Activated effector memory CD4-positive, alpha-beta T cell treated with anti-CD3 and anti-CD28 coated beads, Interleukin-2, amount 50 U/mL, for 16 hours (primary cell): ENCODE measurements at regions not wholly inside any gene's neighbourhood (a gene's known extent, or its start where the extent isn't known, plus 50 kb on each side); places are given as distances from the start of the nearest gene placed in this dataset.
"Not testable (repeated sequence)": the region's sequence is repeated elsewhere in the genome, so short reads cannot be mapped to it uniquely, and the experiment has no call there.

Experiments used
- DNase-seq: peaks from one replicate; pipeline ENCODE4 v3.0.0-alpha.2; 2020

DNA sequence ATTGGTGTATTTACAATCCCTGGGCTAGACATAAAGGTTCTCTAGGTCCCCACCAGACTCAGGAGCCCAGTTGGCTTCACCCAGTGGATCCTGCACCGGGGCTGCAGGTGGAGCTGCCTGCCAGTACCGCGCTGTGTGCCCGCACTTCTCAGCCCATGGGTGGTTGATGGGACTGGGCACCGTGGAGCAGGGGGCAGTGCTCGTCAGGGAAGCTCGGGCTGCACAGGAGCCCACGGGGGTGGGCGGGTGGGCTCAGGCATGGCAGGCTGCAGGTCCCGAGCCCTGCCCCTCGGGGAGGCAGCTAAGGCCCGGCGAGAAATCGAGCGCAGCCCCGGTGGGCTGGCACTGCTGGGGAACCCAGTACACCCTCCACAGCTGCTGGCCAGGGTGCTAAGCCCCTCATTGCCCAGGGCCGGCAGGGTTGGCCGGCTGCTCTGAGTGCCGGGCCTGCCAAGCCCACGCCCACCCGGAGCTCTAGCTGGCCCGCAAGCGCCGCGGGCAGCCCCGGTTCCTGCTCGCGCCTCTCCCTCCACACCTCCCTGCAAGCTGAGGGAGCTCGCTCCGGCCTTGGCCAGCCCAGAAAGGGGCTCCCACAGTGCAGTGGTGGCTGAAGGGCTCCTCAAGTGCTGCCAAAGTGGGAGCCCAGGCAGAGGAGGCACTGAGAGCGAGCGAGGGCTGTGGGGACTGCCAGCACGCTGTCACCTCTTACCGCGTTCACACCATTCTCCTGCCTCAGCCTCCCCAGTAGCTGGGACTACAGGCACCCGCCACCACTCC lies 353.5 kb upstream of the HS6ST1 start:
- DNase-seq: not testable (repeated sequence)

DNA sequence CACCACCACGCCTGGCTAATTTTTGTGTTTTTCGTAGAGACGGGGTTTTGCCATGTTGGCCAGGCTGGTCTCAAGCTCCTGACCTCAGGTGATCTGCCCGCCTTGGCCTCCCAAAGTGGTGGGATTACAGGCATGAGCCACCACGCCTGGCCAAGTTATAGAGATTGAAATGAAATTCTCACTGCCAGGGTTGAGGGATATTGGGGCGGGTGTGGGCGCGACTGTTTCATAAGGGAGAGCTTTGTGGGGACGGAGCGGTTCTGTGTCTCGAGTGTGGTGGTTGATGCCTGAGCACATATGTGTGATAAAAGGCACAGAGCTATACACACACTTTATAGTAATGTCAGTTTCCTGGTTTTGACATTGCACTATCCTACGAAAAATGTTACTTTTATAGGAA lies 361.0 kb upstream of the HS6ST1 start:
- not testable (repeated sequence) for DNase-seq

DNA sequence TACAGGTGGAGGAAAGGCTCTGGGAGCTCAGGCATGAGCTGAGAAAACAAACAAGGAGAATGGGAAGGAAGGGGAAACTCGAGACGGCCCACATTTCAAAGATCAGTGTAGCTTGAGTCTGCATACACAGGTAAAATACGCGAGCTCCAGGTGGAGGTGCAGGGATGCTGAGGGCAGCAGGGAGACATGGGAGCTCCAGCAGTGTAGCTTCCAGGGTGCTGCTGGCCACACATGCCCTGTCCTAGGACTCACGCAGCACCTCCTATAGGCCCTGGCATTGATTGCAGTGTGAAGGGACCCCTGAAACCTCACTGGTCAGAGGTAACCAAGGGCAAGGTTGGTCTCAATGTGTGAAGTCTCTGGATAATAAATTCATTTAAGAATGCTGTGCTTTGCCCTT lies 362.8 kb upstream of the HS6ST1 start:
- DNase-seq: no peak

DNA sequence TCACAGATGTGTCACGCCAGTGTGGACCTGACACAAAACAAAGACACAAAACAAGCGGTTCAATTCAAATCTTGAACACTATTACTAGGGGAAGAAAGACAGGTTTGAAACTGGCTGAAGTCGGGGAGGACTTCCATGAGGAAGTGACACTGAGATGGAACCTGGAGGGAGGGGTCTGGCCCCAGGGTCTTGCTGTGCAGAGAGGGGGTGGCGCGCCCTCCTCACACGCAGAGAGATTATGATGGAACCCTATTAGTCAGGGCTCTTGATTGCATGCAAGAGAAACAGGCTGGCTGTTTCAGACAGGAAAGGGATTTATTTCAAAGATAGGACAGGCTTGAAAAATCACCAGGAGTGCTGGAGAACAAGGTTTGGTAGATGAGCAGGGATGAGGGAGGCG lies 363.6 kb upstream of the HS6ST1 start:
- no peak for DNase-seq

DNA sequence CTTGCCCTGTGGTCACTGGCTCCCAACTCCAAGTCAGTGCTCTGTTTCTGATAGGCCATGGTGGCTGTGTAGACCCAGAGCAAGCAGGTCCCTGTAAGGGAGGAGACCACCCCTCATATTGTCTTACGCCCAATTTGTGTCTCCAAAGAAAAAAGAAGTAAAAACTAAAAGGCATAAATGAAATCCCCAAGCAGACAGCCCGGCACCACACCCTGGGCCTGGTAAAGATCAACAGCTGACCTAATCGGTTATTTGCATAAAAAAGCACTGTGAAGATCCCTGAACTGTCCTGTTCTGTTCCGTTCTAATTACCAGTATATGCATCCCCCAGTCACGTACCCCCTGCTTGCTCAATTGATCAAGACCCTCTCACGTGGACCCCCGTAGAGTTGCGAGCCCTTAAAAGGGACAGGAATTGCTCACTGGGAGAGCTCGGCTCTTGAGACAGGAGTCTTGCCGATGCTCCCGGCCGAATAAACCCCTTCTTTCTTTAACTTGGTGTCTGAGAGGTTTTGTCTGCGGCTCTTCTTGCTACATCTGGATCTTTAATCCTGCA lies 364.1 kb upstream of the HS6ST1 start:
- DNase-seq: no peak

DNA sequence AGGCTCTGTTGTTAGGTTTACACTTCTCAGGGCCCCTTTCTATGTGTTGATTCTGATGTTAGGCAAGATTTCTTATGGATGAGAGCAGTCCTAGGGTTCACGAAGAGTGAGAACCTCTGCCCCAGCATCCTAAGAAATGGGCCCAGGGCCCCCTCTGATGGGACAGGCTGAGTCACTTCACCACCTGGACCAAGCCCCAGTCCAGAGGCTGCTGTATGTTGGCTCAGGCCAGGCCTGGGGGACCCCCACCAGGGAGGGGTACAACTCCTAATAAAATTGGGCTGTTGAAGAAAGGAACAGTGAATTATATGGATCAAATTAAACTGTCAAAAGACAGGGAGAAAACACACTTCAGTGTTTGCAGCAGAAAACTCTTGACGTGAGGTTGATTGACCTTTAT lies 365.9 kb upstream of the HS6ST1 start:
- DNase-seq: no peak

DNA sequence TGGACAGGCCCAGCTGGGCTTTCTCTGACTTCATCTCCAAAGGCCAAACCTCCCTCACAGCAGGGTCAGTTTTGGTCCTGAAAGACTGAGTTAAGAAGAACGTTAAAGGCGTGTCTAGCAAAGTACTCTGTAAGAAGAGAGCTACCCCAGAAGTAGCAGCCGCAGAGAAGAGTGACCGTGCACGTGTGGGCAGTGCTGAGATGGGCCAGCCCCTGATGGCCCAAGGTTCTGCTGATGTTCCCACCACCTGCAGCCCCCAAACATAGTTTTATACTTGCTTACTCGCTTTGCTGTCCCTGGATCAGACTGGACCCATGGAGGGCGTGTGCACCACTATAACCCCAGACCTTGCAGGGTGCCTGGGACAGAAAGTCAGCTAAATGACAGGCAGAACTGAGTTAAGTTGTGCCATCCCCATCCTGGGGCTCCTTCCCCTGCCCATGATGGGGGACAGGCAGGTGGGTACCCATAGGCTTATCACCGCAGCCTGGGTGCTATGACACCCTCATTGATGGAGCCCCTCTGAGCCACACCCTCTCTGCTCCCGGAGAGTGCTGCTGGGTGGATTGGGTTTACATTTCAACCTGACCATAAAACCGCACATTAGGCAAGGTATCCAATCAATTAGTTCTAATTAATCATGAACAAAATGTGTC lies 367.3 kb upstream of the HS6ST1 start:
- DNase-seq: no peak

DNA sequence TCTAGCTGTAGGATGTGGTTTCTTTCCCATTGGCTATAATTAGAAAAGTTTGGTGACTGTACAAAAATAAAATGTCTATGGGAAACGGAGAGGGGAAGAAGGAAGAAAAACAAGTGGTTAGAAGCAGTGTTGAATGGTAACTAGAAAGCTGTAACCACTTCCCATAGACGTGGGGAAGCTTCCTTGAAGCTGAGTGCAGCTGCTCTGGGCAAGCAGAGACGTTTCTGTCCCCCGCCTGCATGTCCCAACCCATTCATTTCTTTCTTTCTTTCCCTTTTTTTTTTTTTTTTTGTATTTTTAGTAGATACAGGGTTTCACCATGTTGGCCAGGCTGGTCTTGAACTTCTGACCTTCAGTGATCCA lies 367.8 kb upstream of the HS6ST1 start:
- no peak for DNase-seq

DNA sequence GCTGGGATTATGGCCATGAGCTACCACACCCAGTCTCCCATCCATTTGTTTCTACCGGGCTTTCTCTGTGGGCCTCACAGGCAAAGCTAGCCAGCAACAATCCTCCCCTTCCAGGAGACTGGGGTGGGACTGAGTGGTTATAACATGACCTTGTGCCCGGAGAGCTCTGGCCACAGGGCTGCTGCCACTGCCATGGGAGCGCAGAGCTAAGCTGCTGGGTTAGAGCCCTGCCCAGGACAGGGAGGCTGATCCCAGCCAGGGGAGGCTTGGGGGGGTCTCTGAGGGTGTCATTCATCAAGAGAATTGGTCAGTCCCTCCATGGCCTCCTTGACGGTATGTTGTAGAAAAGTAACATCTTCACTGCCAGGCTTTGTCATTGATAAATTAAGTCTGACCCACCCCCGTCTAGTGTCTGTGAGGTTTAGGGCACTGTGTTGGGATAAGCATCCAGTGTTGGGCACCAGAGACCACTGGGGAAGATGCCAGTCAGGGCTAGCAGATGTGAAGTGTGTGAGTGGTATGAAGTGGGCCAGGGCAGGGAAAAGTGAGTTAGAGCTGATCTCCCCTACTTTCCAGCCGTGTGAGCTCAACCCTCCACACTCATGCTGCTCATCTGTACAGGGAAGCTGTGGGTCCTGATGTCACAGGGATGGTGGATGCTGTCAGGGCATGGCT lies 368.4 kb upstream of the HS6ST1 start:
- no peak for DNase-seq

DNA sequence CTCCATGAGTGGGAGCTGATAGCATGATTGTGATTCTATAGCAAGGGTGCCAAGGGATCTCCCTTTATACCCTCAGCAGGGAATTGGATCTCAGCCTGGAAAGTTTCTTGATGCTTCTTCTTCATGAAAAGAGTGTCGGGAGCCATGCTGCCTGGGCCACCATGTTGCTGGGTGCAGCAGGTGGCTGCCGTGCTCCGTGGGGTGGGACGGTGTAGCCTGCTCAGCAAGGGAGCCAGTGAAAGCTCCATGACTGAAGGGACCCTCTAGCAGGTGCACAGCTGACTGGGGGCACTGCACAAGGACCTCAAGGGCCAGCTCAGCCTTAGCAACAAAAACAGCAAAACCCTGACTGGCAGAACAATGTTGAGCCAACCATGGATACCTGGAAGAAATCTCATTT lies 368.9 kb upstream of the HS6ST1 start:
- DNase-seq: no peak

DNA sequence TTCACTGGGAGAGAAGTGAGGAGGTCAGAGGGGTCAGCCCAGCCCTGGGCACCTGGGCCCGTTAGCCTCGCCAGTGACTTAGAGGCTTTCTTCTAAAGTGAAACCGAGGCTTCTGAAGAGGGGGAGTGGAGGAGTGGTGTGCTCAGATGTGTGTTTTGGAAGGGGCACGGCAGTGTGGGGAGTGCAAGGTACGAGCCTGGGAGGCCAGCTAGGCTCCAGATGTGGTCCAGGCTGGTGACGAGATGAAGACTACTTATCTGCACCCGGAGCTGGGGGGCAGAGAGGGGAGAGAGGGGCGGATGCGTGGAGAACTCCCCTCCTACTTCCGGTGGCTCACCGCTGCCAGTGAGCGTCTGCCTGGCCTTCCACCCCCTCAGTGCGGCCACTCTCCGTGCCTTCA lies 371.3 kb upstream of the HS6ST1 start:
- DNase-seq: no peak

DNA sequence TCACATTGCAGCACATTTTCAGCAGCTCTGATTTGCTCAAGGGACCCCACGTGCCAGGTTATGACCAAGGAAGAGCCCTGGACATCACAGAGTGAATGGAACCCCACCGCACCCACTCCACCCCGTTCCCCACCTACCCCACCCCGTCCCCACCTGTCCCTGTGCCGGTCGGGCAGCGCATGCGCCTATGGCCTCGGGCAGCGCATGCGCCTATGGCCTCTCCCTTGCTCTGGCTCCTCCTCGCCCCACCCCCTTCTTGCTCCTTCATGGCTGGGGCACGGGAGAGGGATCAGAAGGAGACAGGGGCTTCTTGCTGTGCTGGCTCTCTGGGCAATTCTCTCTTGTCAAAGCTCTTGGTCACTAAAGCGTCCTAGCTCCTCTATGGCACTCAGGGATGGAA lies 371.8 kb upstream of the HS6ST1 start:
- DNase-seq: no peak

DNA sequence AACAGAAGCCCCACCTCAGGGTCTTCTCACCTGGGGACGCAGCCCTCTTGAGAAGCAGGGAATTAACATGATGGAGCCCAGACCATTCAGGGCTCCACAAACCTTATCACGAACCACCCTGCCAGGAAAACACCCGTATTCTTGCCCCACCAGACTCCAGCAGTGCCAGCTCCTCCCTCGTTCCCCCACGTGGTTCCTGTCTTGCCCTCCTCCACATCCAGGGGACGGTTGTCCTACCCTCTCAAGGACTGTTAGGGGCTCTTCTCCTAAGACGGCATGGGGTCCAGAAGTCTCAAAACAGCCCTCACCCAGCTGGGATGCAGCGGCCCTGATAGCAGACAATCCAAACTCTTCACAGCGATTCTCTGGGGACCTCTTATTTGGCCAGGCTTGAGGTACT lies 372.2 kb upstream of the HS6ST1 start:
- DNase-seq: no peak

DNA sequence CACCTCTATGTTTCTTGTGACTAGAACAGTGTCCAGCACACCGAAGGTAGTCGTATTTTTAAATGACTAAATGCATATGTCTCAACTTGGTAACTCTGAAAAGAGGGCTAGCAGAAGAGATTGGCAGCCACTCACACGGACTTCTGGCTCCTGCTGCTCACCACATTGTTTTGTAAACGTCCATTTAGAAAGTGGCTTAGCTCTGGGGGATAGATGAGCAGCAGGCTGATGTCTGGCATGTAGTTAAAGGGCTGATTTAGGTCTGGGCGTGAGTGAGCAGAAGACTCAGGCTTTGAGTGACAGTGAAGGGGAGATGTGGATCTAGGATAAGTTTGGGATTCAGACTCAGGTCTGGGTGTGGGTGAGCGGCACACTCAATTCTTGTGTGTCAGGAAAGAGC lies 372.9 kb upstream of the HS6ST1 start:
- DNase-seq: no peak

DNA sequence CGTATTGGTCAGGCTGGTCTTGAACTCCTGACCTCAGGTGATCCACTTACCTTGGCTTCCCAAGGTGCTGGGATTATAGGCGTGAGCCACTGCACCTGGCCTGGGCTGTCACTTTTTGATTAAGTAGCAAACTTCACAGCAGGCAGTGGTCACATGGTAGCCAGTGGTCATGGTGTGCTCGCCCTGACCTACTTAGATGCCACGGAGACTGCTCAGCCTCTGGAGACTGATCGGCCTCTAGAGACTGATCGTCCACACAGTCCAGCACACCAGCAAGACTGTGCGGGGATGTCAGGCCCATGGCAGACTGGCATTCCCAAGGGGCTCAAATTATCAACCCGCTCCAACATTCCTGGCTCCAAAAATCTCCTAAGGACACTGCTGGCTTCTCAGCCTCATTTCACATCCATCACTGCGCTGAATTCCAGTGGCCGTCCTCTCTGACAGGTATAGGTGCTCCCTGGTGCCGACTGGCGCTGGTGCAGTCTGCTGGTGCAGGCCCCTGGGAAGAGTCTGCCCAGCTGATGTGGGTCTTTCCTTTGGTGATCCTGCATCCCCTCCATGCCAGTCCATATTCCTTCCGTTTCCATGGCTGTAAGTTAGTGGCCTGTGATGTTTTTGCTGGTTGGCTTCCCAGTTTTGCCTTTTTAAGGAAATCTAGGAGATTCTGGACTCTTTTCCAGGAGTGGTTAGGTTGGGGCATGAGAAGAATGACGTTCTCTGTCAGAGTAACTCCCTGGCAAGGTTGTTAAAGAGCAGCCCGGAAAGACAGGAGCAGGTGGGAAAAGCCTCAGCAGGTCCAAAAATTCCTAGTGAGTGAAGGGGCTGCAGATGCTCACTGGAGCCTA lies 374.5 kb upstream of the HS6ST1 start:
- no peak for DNase-seq

DNA sequence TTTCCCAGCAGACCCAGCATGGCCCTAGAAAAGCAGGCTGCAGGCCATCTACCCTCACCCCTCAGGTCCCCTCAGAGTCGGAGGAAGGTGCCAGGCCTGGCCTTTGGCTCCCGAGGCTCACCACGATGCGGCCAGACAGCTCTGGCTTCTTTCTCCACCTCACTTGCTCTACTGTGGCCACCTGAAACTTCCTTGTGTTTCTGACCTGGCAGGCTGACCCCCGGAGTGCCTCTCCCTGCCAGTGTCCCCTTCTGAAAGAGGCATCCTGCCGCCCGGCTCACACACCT lies 375.0 kb upstream of the HS6ST1 start:
- no peak for DNase-seq

DNA sequence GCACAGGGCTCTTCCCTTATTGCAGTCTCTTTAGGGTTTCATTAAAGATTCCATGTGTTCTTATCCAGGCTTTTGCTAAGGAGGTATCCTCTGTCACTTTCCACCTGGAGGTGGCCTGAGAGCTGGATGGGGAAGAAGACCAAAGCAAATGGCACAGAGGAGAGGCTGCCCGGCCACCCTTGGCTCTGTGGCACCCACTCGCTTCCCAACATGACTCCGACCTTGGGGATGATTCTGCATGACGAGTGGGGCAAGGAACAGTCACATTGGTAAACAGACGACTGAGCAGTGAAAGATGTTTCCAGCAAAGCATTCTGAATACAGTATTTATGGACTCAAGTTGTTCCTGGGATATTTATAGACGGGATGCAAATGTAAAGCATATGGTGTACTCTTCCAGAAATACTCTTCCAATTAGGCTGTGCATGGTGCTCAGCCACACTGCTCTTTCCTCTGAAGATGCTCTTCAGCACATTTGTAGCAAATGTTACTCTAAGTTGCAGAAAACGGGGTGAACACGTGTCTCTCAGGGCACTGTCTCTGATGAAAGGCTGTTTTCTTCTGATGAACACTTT lies 377.1 kb upstream of the HS6ST1 start:
- DNase-seq: no peak

DNA sequence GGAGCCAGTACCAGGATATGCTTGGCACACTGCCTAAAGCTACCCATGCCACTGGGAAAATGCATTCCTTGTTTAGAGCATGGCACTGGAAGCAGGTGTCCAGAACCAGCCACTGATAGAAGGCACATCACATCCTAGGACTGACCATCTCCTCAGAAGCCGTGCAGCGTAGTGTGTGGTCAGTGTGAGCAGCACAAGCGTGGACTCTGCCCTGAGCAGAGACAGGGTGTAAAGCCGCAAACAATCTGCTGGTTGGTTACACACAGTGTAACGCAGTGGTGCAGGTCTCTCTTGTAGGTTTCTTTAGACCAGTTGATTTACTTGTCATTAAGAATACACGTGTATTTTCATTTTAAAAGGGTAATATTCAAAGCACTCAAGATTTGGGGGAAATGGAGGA lies 377.8 kb upstream of the HS6ST1 start:
- no peak for DNase-seq

DNA sequence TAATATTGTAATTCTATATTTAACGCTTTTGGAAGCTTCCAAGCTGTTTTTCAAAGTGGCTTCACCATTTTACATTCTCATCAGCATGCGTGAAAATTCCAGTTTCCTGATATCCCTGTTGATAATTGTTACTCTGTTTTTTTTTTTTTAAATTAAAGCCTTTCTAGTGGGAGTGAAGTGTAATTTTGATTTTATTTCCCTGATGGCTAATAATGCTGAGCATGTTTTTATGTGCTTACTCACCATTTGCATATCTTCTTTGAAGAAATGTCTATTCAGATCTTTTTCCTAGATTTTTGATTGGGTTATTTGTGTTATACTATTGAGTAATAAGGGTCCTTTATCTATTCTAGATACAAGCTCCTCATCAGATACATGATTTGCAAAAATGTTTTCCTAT lies 382.8 kb upstream of the HS6ST1 start:
- DNase-seq: no peak

DNA sequence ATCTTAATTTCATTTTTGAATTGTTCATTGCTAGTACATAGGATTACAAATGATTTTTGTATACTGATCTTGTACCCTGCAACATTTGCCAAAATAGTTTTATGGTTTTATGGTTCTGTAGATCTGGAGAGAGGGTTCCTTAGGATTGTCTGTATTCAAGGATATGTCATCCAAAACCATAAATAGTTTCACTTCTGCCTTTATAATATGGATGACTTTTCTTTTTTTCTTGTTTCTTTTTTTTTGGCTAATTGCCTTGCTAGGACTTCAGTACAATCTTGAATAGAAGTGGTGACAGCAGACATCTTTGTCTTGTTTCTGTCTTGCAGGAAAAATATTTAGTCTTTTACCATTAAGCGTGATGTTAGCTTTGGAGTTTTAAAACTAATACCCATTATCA lies 383.9 kb upstream of the HS6ST1 start:
- no peak for DNase-seq

DNA sequence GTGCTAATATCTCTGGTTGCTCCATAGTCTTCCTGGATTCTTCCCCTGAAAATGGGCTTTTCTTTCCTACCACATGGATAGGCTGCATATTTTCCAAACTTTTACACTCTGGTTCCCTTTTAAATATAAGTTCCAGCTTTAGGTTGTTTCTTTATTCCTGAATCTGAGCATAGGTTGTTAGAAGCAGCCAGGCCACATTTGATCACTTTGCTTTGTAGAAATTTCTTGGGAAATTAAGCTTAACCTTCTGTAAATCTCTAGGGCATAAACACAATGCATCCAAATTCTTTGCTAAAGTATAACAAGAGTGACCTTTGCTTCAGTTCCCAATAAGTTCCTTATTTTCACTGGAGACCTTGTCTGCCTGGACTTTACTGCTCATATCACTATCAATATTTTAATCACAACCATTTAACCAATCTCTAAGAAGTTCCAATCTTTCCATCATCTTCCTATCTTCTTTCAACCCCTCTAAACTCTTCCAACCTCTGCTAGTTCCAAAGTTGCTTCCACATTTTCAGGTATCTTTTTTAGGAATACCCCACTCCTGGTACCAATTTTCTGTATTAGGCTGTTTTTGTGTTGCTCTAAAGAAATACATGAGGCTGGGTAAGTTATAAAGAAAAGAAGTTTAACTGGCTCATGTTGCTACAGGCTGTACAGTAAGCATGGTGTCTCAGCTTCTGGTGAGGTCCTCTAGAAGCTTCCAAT lies 389.6 kb upstream of the HS6ST1 start:
- no peak for DNase-seq

DNA sequence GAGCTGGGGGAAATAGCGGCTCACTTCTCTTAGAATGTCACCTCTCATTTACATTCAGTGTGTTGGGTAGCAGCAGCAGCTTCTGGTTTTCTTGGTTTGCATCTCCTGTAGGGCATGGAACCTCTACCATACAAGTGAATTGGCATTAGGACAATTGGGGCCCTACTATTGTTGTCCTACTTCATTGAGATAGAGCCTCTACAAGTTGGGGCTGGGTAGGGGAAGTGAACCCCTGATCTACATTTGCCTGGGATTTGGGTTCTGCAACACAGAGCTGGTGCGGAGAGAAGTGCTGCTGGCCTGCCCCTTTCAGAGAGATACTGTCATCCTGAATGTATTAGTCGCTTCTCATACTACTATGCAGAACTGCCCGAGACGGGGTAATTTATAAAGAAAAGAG lies 391.6 kb upstream of the HS6ST1 start:
- DNase-seq: no peak
